GM19468 (cell line): ENCODE measurements at regions not wholly inside any gene's neighbourhood (a gene's known extent, or its start where the extent isn't known, plus 50 kb on each side); places are given as distances from the start of the nearest gene placed in this dataset.
"Not testable (repeated sequence)": the region's sequence is repeated elsewhere in the genome, so short reads cannot be mapped to it uniquely, and the experiment has no call there.

Experiments
- ATAC-seq: cut with Tn5 transposase; IDR thresholded peaks from one replicate; pipeline ENCODE4 v1.9.1; 2021; ENCODE audit warnings: mild to moderate bottlenecking, moderate library complexity, moderate number of reproducible peaks; ENCODE audit not compliant: unreplicated experiment; ENCODE audit errors: extremely low read depth

- ATAC-seq = not testable (repeated sequence)
Observed at GRCh38 chr20:53804308-53804707, 210.7 kb upstream of the ZNF217 start.

GRCh38 chr20:53803492-53804155 lies 210.0 kb upstream of the ZNF217 start:
- no peak for ATAC-seq

GRCh38 chr20:53801609-53802370 lies 208.2 kb upstream of the ZNF217 start:
- no peak for ATAC-seq

- no peak for ATAC-seq
Observed at GRCh38 chr20:53800883-53801604, 207.4 kb upstream of the ZNF217 start.

- ATAC-seq = no peak
Observed at GRCh38 chr20:53800418-53800817, 206.8 kb upstream of the ZNF217 start.

- ATAC-seq = no peak
Observed at GRCh38 chr20:53797085-53797484, 203.4 kb upstream of the ZNF217 start.

- ATAC-seq = no peak
Observed at GRCh38 chr20:53795170-53795569, 201.5 kb upstream of the ZNF217 start.

GRCh38 chr20:53794529-53795115 lies 201.0 kb upstream of the ZNF217 start:
- no peak for ATAC-seq

GRCh38 chr20:53793783-53794383 lies 200.2 kb upstream of the ZNF217 start:
- no peak for ATAC-seq

- no peak for ATAC-seq
Observed at GRCh38 chr20:53792946-53793536, 199.4 kb upstream of the ZNF217 start.

GRCh38 chr20:53789989-53790675 lies 196.5 kb upstream of the ZNF217 start:
- no peak for ATAC-seq

- no peak for ATAC-seq
Observed at GRCh38 chr20:53788253-53789022, 194.8 kb upstream of the ZNF217 start.

- ATAC-seq = not testable (repeated sequence)
Observed at GRCh38 chr20:53787491-53787931, 193.9 kb upstream of the ZNF217 start.

GRCh38 chr20:53786445-53787267 lies 193.0 kb upstream of the ZNF217 start:
- no peak for ATAC-seq

- no peak for ATAC-seq
Observed at GRCh38 chr20:53786071-53786444, 192.4 kb upstream of the ZNF217 start.

- ATAC-seq = no peak
Observed at GRCh38 chr20:53785320-53785719, 191.7 kb upstream of the ZNF217 start.

GRCh38 chr20:53783768-53784167 lies 190.1 kb upstream of the ZNF217 start:
- no peak for ATAC-seq
